Spleen (tissue), 11 donors: ENCODE measurements at regions not wholly inside any gene's neighbourhood (a gene's known extent, or its start where the extent isn't known, plus 50 kb on each side); places are given as distances from the start of the nearest gene placed in this dataset.

ENCODE experiments used
- DNase-seq: peaks from one replicate; pipeline ENCODE4 v3.0.0-alpha.2; 2020
- H3K27ac ChIP-seq, 8 donors: fragments of 200-600 bp; sonication (generic) in 7 of 8; 1 replicate in 4 of 8; 2 replicates in 4 of 8; pipeline versions ENCODE4 v1.5.0 to v1.8.0; 2016 to 2021; ENCODE audit warnings: inconsistent platforms in 4 of 8, mild to moderate bottlenecking in 4 of 8, moderate library complexity in 1 of 8
- H3K27me3 ChIP-seq, 7 donors: fragments of 200-600 bp; sonication (generic) in 6 of 7; replicated peaks in 1 of 7; 1 replicate in 4 of 7; 2 replicates in 3 of 7; pipeline versions ENCODE4 v1.5.0 to v1.8.0; 2016 to 2021; ENCODE audit warnings: inconsistent platforms in 3 of 7, mild to moderate bottlenecking in 1 of 7
- H3K36me3 ChIP-seq, 6 donors: fragments of 200-600 bp; sonication (generic) in 5 of 6; 1 replicate in 4 of 6; 2 replicates in 2 of 6; pipeline versions ENCODE4 v1.5.0 to v1.8.0; 2016 to 2021; ENCODE audit warnings: inconsistent platforms in 2 of 6
- H3K4me1 ChIP-seq, 6 donors: fragments of 200-600 bp; sonication (generic) in 5 of 6; 1 replicate in 3 of 6; 2 replicates in 3 of 6; pipeline versions ENCODE4 v1.5.0 to v1.8.0; 2016 to 2021; ENCODE audit warnings: inconsistent platforms in 3 of 6
- H3K4me3 ChIP-seq, 8 donors: fragments of 200-600 bp; sonication (generic) in 7 of 8; 1 replicate in 4 of 8; 2 replicates in 4 of 8; pipeline versions ENCODE4 v1.5.0 to v1.8.0; 2016 to 2021; ENCODE audit warnings: inconsistent platforms in 4 of 8, mild to moderate bottlenecking in 4 of 8, moderate library complexity in 2 of 8
- H3K9me3 ChIP-seq, 8 donors: fragments of 200-600 bp; sonication (generic) in 7 of 8; 1 replicate in 4 of 8; 2 replicates in 4 of 8; pipeline versions ENCODE4 v1.5.0 to v1.8.0; 2016 to 2021; ENCODE audit warnings: inconsistent platforms in 4 of 8
- POLR2A ChIP-seq, 3 donors: fragments of 450-650 bp; IDR thresholded peaks; one replicate each; pipeline ENCODE4 v1.5.1; 2017; ENCODE audit warnings: antibody characterized with exemption in 3 of 3, mild to moderate bottlenecking in 1 of 3
- POLR2AphosphoS5 ChIP-seq, 3 donors: sonication (generic); formaldehyde crosslinking; IDR thresholded peaks; one replicate each; pipeline ENCODE4 v1.5.1; 2017; ENCODE audit warnings: antibody characterized with exemption in 3 of 3
- WGBS, 5 donors: extraction: QIAGEN DNeasy Blood & Tissue Kit in 3 of 5; methylation state at CpG; one replicate each; pipeline versions ENCODE4 v1.1.5 to v1.1.7; 2013 to 2018; 5-methylcytosine and 5-hydroxymethylcytosine counted together
- intact Hi-C: fragments of 100-400 bp; cut with DNase I; formaldehyde crosslinking; loops from one replicate; pipeline ENCODE4 v1.15.0; 2023; ENCODE audit warnings: low total_unique reads
- TF ChIP-seq, protein P1 (sequence below), 11 experiments: fragments of 200-600 bp in 7 of 11; fragments of 450-650 bp in 4 of 11; sonication (generic) in 4 of 11; IDR thresholded peaks in 8 of 11; conservative IDR thresholded peaks in 3 of 11; 1 replicate in 7 of 11; 2 replicates in 4 of 11; pipeline versions ENCODE4 v1.4.0 to v1.8.0; 2016 to 2021; ENCODE audit warnings: antibody characterized with exemption in 11 of 11, inconsistent platforms in 4 of 11, mild to moderate bottlenecking in 1 of 11
- donor health status: healthy with polysubstance abuse.
- donor health status: DM: no; HTN: no; CAD: no; lungs with moderate emphysema.
- donor health status: DM: no; HTN: no; CAD: no.
- donor health status: Bipolar disorder and iron deficiency.
- donor health status: healthy.
- donor health status: DM: no; HTN: no; CAD: no.
- donor health status: DM: yes; HTN: yes; CAD: no.

DNA sequence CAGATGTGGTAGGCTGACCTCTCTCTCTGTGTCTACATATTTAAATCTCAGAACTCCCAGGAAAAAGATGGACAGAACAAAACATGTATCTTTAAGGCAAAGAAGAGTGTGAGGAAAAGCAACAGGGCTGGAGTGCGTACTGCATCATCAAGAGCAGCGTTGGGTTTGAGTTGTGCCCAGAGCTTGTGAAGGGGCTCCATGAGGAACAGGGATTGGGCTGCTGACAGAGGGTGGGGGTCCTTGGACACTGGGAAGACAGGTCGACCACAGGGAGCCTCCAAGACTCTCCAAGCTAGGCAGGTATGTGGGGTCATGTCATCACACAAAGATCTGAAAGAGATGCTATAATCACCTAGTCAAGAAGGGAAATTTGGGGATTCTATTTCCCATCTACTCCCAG is 309.9 kb downstream of the IRX1 start:
- Histone ChIP-seq H3K4me1 (no peaks in the 10 kb centered on the region), H3K9me3 (peaks cover 0 to 24% (median 0%) of the 10 kb centered on the region in 8 donors), H3K27ac (no peak overlapping the region), H3K27me3 (no peaks in the 10 kb centered on the region), H3K4me3 (no peak overlapping the region), H3K36me3 (no peaks in the 10 kb centered on the region)
- WGBS, 5 donors, result 73 to 88% (median 83%) methylated on average over 3 of the region's 3 CpGs
- intact Hi-C loops, result no loop called here
- no peak for DNase-seq
- TF ChIP-seq POLR2AphosphoS5 (IDR thresholded peaks at IDR 0.05), result no peak
- TF ChIP-seq, protein P1, sequence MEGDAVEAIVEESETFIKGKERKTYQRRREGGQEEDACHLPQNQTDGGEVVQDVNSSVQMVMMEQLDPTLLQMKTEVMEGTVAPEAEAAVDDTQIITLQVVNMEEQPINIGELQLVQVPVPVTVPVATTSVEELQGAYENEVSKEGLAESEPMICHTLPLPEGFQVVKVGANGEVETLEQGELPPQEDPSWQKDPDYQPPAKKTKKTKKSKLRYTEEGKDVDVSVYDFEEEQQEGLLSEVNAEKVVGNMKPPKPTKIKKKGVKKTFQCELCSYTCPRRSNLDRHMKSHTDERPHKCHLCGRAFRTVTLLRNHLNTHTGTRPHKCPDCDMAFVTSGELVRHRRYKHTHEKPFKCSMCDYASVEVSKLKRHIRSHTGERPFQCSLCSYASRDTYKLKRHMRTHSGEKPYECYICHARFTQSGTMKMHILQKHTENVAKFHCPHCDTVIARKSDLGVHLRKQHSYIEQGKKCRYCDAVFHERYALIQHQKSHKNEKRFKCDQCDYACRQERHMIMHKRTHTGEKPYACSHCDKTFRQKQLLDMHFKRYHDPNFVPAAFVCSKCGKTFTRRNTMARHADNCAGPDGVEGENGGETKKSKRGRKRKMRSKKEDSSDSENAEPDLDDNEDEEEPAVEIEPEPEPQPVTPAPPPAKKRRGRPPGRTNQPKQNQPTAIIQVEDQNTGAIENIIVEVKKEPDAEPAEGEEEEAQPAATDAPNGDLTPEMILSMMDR (IDR thresholded peaks at IDR 0.05 in 8 of 11, conservative IDR thresholded peaks at IDR 0.05 in 3 of 11), result no peak

DNA sequence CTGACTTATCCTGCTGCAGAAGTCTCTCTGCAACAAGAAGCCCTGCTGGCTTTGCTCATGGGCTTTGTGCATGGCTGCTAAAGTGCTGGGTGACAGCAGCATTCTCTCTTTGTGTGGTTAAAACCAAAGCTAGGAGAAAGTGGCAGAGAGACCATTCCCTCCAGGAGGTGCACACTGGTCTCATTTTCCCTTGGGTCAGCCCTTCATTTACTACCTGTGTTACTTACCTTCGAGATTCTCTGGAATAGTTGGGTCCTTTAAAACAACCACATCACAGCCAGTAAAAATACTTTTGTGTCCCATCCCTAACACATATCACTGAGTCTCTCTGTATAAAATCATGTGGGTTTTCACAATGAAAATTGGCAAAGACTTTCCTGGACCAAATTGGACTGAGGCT is 315.5 kb downstream of the IRX1 start:
- WGBS, 5 donors, result 50 to 79% (median 57%) methylated on average over 1 of the region's 1 CpG
- peaks cover 0 to 9% (median 0%) of the 10 kb centered on the region in 8 donors for H3K9me3 ChIP-seq
- H3K27me3 ChIP-seq, result no peaks in the 10 kb centered on the region
- H3K27ac ChIP-seq, result no peak overlapping the region
- H3K36me3 ChIP-seq, result no peaks in the 10 kb centered on the region
- intact Hi-C loops, result no loop called here
- no peaks in the 10 kb centered on the region for H3K4me1 ChIP-seq
- TF ChIP-seq, protein P1 (IDR thresholded peaks at IDR 0.05 in 8 of 11, conservative IDR thresholded peaks at IDR 0.05 in 3 of 11), result no peak
- TF ChIP-seq POLR2A (IDR thresholded peaks at IDR 0.05) (no peak), POLR2AphosphoS5 (IDR thresholded peaks at IDR 0.05) (no peak)
- H3K4me3 ChIP-seq, result no peak overlapping the region
- DNase-seq, result no peak

DNA sequence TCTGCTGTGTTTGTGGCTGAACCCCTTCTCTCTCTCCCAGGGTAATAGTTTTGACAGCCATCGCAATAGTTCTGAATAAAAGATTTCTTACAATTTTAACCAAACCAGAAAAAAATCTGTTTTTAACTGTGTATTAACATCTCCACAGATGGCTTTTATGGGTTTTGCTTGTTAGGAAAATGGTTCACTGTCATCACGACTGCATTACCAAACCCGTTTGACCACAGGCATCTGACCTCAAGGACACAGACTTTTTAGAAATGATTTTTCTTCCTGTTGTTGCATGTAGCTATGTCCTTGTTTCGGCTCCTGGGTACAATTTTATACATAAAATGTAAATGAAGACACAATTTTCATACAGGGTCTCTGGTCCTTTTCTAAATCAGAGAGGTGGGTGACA is 316.1 kb downstream of the IRX1 start:
- 55 to 77% (median 60%) methylated on average over 4 of the region's 4 CpGs for WGBS, 5 donors
- Histone ChIP-seq H3K27me3 (no peaks in the 10 kb centered on the region), H3K27ac (no peak overlapping the region), H3K9me3 (peaks cover 0 to 9% (median 0%) of the 10 kb centered on the region in 8 donors), H3K36me3 (no peaks in the 10 kb centered on the region), H3K4me1 (no peaks in the 10 kb centered on the region), H3K4me3 (no peak overlapping the region)
- no peak for DNase-seq
- TF ChIP-seq POLR2A (IDR thresholded peaks at IDR 0.05) (no peak), POLR2AphosphoS5 (IDR thresholded peaks at IDR 0.05) (no peak)
- TF ChIP-seq, protein P1 (IDR thresholded peaks at IDR 0.05 in 8 of 11, conservative IDR thresholded peaks at IDR 0.05 in 3 of 11), result no peak
- intact Hi-C loops, result no loop called here

DNA sequence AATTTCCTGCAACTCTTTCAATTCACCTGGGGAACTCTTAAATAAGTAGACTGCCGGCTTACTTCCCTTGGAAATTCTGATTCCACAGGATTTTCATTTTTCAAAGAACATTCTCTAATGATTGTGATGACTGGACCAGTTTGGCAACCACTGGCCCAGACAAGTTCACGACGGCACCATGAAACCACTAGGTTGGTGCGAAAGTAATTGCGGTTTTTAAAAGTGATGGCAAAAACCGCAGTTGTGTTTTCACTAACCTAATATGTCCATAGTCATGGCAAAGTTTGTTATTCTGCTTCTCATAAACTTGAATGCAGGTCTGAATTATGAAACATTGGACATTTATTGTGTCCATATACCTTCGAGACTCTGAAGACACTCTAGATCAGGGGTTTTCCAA is 317.2 kb downstream of the IRX1 start:
- intact Hi-C loops, result no loop called here
- Histone ChIP-seq H3K4me3 (no peak overlapping the region), H3K27ac (no peak overlapping the region), H3K27me3 (no peaks in the 10 kb centered on the region), H3K9me3 (peaks cover 0 to 11% (median 0%) of the 10 kb centered on the region in 8 donors), H3K36me3 (no peaks in the 10 kb centered on the region), H3K4me1 (no peaks in the 10 kb centered on the region)
- DNase-seq, result no peak
- TF ChIP-seq POLR2AphosphoS5 (IDR thresholded peaks at IDR 0.05) (no peak), POLR2A (IDR thresholded peaks at IDR 0.05) (no peak)
- TF ChIP-seq, protein P1 (IDR thresholded peaks at IDR 0.05 in 8 of 11, conservative IDR thresholded peaks at IDR 0.05 in 3 of 11), result no peak
- 91 to 94% (median 91%) methylated on average over 7 of the region's 7 CpGs for WGBS, 5 donors
